ENCODE measurements at regions not wholly inside any gene's neighbourhood (a gene's known extent, or its start where the extent isn't known, plus 50 kb on each side); places are given as distances from the start of the nearest gene placed in this dataset.

DNA sequence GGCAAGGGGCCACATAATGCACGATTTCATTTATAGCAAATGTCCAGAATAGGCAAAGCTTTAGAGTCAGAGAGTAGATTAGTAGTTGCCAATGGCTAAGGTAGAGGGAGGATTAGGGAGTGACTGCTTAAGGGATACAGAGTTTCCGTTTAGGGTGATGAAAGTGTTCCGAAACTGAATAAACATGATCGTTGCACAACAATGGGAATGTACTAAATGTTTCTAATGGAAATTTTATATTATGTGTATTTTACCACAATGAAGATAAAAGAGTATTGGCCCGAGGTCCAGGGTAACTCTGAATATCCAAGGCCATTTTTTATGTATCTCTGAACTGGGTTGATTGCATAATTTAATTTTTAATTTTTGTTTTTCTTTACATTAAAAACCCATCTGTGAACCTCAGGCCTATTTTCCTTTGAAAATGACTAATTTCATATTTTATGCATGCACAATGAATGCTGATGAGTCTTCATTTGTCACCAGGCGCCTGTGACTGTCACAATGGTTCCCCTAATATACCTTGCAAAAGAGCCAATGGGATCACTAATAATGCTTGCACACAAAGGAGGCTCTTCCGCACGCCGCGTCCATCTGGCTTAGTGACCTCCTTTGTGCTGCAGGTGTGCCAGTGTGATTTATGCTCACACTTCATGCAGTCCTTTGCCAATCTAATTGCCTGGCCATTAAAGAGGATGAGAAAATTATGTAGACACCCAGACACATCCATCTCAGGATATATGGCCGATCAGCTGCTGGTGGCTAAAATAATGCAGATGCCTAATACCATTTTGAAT is 612.5 kb downstream of the CDH26 start:
- no peak for DNase-seq
- Histone ChIP-seq H3K9me2 (replicated peaks; ENCODE audit: insufficient read depth, low read length) (no peaks in the 10 kb centered on the region), H3K36me3 (replicated peaks; ENCODE audit: insufficient read depth, low read length) (no peaks in the 10 kb centered on the region), H4K20me1 (ENCODE audit: insufficient read depth, low read length) (no peaks in the 10 kb centered on the region), H3F3A (ENCODE audit: insufficient read depth, low read length) (no peaks in the 10 kb centered on the region), H3K79me2 (ENCODE audit: low read length) (no peaks in the 10 kb centered on the region), H2AFZ (ENCODE audit: low read length) (no peak overlapping the region), H3K9me3 (replicated peaks; ENCODE audit: insufficient read depth, low read length) (no peaks in the 10 kb centered on the region), H3K9ac (ENCODE audit: low read length) (no peak overlapping the region), H3K4me2 (ENCODE audit: low read depth, low read length) (no peak overlapping the region), H3K27me3 (replicated peaks; ENCODE audit: insufficient read depth, low read length) (no peaks in the 10 kb centered on the region), H3K27ac (ENCODE audit: low read length) (no peak overlapping the region), H3K4me1 (ENCODE audit: low read length) (no peaks in the 10 kb centered on the region), H3K4me3 (ENCODE audit: low read length) (no peak overlapping the region)
- TF ChIP-seq, protein P1, sequence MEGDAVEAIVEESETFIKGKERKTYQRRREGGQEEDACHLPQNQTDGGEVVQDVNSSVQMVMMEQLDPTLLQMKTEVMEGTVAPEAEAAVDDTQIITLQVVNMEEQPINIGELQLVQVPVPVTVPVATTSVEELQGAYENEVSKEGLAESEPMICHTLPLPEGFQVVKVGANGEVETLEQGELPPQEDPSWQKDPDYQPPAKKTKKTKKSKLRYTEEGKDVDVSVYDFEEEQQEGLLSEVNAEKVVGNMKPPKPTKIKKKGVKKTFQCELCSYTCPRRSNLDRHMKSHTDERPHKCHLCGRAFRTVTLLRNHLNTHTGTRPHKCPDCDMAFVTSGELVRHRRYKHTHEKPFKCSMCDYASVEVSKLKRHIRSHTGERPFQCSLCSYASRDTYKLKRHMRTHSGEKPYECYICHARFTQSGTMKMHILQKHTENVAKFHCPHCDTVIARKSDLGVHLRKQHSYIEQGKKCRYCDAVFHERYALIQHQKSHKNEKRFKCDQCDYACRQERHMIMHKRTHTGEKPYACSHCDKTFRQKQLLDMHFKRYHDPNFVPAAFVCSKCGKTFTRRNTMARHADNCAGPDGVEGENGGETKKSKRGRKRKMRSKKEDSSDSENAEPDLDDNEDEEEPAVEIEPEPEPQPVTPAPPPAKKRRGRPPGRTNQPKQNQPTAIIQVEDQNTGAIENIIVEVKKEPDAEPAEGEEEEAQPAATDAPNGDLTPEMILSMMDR (IDR thresholded peaks at IDR 0.05; ENCODE audit: low read length), result no peak
- TF ChIP-seq EZH2 (optimal IDR thresholded peaks at IDR 0.05; ENCODE audit: low read depth, low read length) (no peak), EZH2phosphoT487 (IDR thresholded peaks at IDR 0.05; ENCODE audit: low read length) (no peak)

DNA sequence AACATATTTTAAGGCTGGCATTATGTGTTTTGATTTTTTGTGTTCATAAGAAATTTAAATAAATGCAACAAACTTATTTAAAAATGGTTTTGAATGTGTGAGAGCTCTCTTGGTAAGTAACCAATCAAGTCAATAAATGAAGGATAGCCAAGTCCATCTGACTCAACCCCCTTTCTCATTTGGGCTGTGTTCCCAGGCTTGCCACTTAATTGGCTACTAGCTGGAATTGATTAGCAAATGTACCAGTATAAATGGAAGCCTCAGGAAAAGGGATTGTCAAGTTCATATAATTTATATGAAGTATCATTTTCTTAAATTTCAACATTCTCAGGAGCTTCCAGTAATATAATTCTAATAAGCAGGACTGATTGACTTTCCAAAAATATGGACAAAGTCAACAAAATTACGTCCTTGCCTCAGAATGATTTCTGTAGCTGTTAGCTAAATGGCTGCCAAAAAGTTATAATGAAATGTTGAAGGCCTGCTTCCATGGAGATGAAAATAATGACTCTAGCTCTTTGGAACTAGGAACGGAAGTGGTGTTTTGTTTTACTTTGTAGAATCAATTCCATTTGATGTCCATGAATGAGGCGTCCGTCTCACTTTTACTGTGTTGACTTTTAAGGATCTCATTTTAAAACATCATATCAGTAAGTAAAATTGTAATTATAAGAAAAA is 614.9 kb downstream of the CDH26 start:
- H3K9me3 ChIP-seq (replicated peaks; ENCODE audit: insufficient read depth, low read length), result no peaks in the 10 kb centered on the region
- no peak overlapping the region for H2AFZ ChIP-seq (ENCODE audit: low read length)
- no peak for TF ChIP-seq EZH2 (optimal IDR thresholded peaks at IDR 0.05; ENCODE audit: low read depth, low read length)
- H3K79me2 ChIP-seq (ENCODE audit: low read length), result no peaks in the 10 kb centered on the region
- no peaks in the 10 kb centered on the region for H3F3A ChIP-seq (ENCODE audit: insufficient read depth, low read length)
- no peaks in the 10 kb centered on the region for H4K20me1 ChIP-seq (ENCODE audit: insufficient read depth, low read length)
- H3K4me1 ChIP-seq (ENCODE audit: low read length), result no peaks in the 10 kb centered on the region
- no peak overlapping the region for H3K4me3 ChIP-seq (ENCODE audit: low read length)
- H3K36me3 ChIP-seq (replicated peaks; ENCODE audit: insufficient read depth, low read length), result no peaks in the 10 kb centered on the region
- no peak for DNase-seq
- no peak overlapping the region for H3K4me2 ChIP-seq (ENCODE audit: low read depth, low read length)
- no peak overlapping the region for H3K9ac ChIP-seq (ENCODE audit: low read length)
- no peak overlapping the region for H3K27ac ChIP-seq (ENCODE audit: low read length)
- no peaks in the 10 kb centered on the region for H3K9me2 ChIP-seq (replicated peaks; ENCODE audit: insufficient read depth, low read length)
- H3K27me3 ChIP-seq (replicated peaks; ENCODE audit: insufficient read depth, low read length), result no peaks in the 10 kb centered on the region

DNA sequence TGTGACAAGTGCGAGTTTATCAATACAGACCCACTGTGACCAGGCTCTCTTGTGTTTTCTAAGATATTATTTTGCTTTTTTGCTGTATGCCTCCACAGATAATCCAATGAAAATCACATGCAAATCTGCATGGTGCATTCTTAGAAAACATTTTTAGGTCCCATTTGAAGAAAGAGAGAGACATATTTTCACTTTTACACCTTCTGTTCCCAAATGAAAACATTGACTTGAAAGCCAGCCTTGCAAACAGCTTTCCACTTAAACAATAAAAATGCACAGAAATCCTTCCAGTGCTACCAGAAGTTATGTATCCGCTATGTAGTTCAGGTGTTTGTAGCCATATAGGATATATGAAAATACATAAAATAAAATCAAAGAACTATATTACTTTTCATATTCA is 618.0 kb downstream of the CDH26 start:
- H3K27me3 ChIP-seq (replicated peaks; ENCODE audit: insufficient read depth, low read length), result no peaks in the 10 kb centered on the region
- TF ChIP-seq EZH2phosphoT487 (IDR thresholded peaks at IDR 0.05; ENCODE audit: low read length), result no peak
- no peak for TF ChIP-seq EZH2 (optimal IDR thresholded peaks at IDR 0.05; ENCODE audit: low read depth, low read length)
- TF ChIP-seq, protein P1 (IDR thresholded peaks at IDR 0.05; ENCODE audit: low read length), result no peak
- no peaks in the 10 kb centered on the region for H3F3A ChIP-seq (ENCODE audit: insufficient read depth, low read length)

More for the DNA sequence above, 618.0 kb downstream of the CDH26 start:
- H2AFZ ChIP-seq (ENCODE audit: low read length), result no peak overlapping the region
- no peaks in the 10 kb centered on the region for H3K79me2 ChIP-seq (ENCODE audit: low read length)
- no peak overlapping the region for H3K4me2 ChIP-seq (ENCODE audit: low read depth, low read length)
- H3K9ac ChIP-seq (ENCODE audit: low read length), result no peak overlapping the region
- no peaks in the 10 kb centered on the region for H3K9me2 ChIP-seq (replicated peaks; ENCODE audit: insufficient read depth, low read length)
- no peak overlapping the region for H3K4me3 ChIP-seq (ENCODE audit: low read length)
- no peak for DNase-seq
- H4K20me1 ChIP-seq (ENCODE audit: insufficient read depth, low read length), result no peaks in the 10 kb centered on the region
- H3K9me3 ChIP-seq (replicated peaks; ENCODE audit: insufficient read depth, low read length), result no peaks in the 10 kb centered on the region
- no peak overlapping the region for H3K27ac ChIP-seq (ENCODE audit: low read length)
- no peaks in the 10 kb centered on the region for H3K36me3 ChIP-seq (replicated peaks; ENCODE audit: insufficient read depth, low read length)
- H3K4me1 ChIP-seq (ENCODE audit: low read length), result no peaks in the 10 kb centered on the region
